Adrenal gland (tissue), 9 donors: ENCODE measurements at regions not wholly inside any gene's neighbourhood (a gene's known extent, or its start where the extent isn't known, plus 50 kb on each side); places are given as distances from the start of the nearest gene placed in this dataset.

Source experiments
- DNase-seq, 7 donors: peaks; one replicate each; pipeline ENCODE4 v3.0.0-alpha.2; 2019 to 2020
- H3K27ac ChIP-seq, 5 donors: fragments of 200-600 bp; sonication (generic) in 4 of 5; 1 replicate in 3 of 5; 2 replicates in 2 of 5; pipeline versions ENCODE4 v1.5.1 to v1.8.0; 2016 to 2020; ENCODE audit warnings: mild to moderate bottlenecking in 1 of 5
- H3K27me3 ChIP-seq: fragments of 200-600 bp; 2 replicates; pipeline ENCODE4 v1.8.0; 2021
- H3K36me3 ChIP-seq, 2 donors: fragments of 200-600 bp; replicated peaks in 1 of 2; 1 replicate in 1 of 2; 2 replicates in 1 of 2; pipeline versions ENCODE4 v1.5.1 to v1.8.0; 2018 to 2022
- H3K4me1 ChIP-seq, 2 donors: fragments of 200-600 bp; replicated peaks in 1 of 2; 1 replicate in 1 of 2; 2 replicates in 1 of 2; pipeline versions ENCODE4 v1.5.1 to v1.8.0; 2018 to 2021
- H3K4me3 ChIP-seq, 4 donors: fragments of 200-600 bp; sonication (generic) in 3 of 4; one replicate each; pipeline ENCODE4 v1.5.1; 2016 to 2018
- H3K9me3 ChIP-seq, 3 donors: fragments of 200-600 bp; sonication (generic) in 1 of 3; replicated peaks in 1 of 3; 1 replicate in 2 of 3; 2 replicates in 1 of 3; pipeline versions ENCODE4 v1.5.1 to v1.8.0; 2016 to 2021
- CTCF ChIP-seq, 6 experiments: fragments of 450-650 bp in 4 of 6; fragments of 200-600 bp in 2 of 6; sonication (generic) in 1 of 6; IDR thresholded peaks; 1 replicate in 5 of 6; 2 replicates in 1 of 6; pipeline versions ENCODE4 v1.5.1 to v1.8.0; 2016 to 2021; ENCODE audit warnings: antibody characterized with exemption in 6 of 6, mild to moderate bottlenecking in 2 of 6, moderate library complexity in 1 of 6
- POLR2A ChIP-seq, 2 donors: fragments of 450-650 bp; IDR thresholded peaks; one replicate each; pipeline ENCODE4 v1.6.1; 2017; ENCODE audit warnings: antibody characterized with exemption in 2 of 2, mild to moderate bottlenecking in 2 of 2, moderate library complexity in 1 of 2
- WGBS, 4 donors: extraction: QIAGEN DNeasy Blood & Tissue Kit in 2 of 4; methylation state at CpG; one replicate each; pipeline versions ENCODE4 v1.1.5 to v1.1.7; 2013 to 2017; 5-methylcytosine and 5-hydroxymethylcytosine counted together
- intact Hi-C, 2 donors: fragments of 100-400 bp; cut with DNase I; formaldehyde crosslinking; loops; one replicate each; pipeline versions ENCODE4 v1.14.1 to v1.15.0; 2022 to 2023
- donor health status: healthy with polysubstance abuse.
- donor health status: Bipolar disorder and iron deficiency.
- donor health status: DM: yes; HTN: yes; CAD: no.
- donor health status: DM: no; HTN: no; CAD: no.
- donor health status: DM: no; HTN: no; CAD: no.

- DNase-seq: no peak
- 94 to 99% (median 97%) methylated on average over 3 of the region's 3 CpGs for WGBS, 4 donors
- Histone ChIP-seq H3K36me3 (no peaks in the 10 kb centered on the region), H3K27ac (no peak overlapping the region), H3K27me3 (no peaks in the 10 kb centered on the region), H3K9me3 (no peaks in the 10 kb centered on the region), H3K4me1 (no peaks in the 10 kb centered on the region), H3K4me3 (no peak overlapping the region)
- intact Hi-C loops: no loop called here
- no peak for TF ChIP-seq CTCF (IDR thresholded peaks at IDR 0.05)
- no peak for TF ChIP-seq POLR2A (IDR thresholded peaks at IDR 0.05)
Observed at GRCh38 chr2:185952100-185952499, 213.5 kb downstream of the FSIP2 start.

GRCh38 chr2:185954389-185954788 lies 215.8 kb downstream of the FSIP2 start:
- DNase-seq: no peak
- Histone ChIP-seq H3K4me3 (no peak overlapping the region), H3K4me1 (no peaks in the 10 kb centered on the region), H3K9me3 (no peaks in the 10 kb centered on the region), H3K27me3 (no peaks in the 10 kb centered on the region), H3K27ac (no peak overlapping the region), H3K36me3 (no peaks in the 10 kb centered on the region)
- 80 to 88% (median 84%) methylated on average over 2 of the region's 2 CpGs for WGBS, 4 donors
- intact Hi-C loops: no loop called here
- TF ChIP-seq POLR2A (IDR thresholded peaks at IDR 0.05) (no peak), CTCF (IDR thresholded peaks at IDR 0.05) (no peak)

- intact Hi-C loops: no loop called here
- TF ChIP-seq POLR2A (IDR thresholded peaks at IDR 0.05) (no peak), CTCF (IDR thresholded peaks at IDR 0.05) (no peak)
- Histone ChIP-seq H3K4me3 (no peak overlapping the region), H3K9me3 (no peaks in the 10 kb centered on the region), H3K27me3 (no peaks in the 10 kb centered on the region), H3K36me3 (no peaks in the 10 kb centered on the region), H3K27ac (no peak overlapping the region), H3K4me1 (no peaks in the 10 kb centered on the region)
- 44 to 94% (median 88%) methylated on average over 1 of the region's 1 CpG for WGBS, 4 donors
- DNase-seq: no peak
Observed at GRCh38 chr2:185955050-185955449, 216.4 kb downstream of the FSIP2 start.

- Histone ChIP-seq H3K27ac (no peak overlapping the region), H3K27me3 (no peaks in the 10 kb centered on the region), H3K9me3 (no peaks in the 10 kb centered on the region), H3K4me3 (no peak overlapping the region), H3K36me3 (no peaks in the 10 kb centered on the region), H3K4me1 (no peaks in the 10 kb centered on the region)
- DNase-seq: no peak
- no peak for TF ChIP-seq CTCF (IDR thresholded peaks at IDR 0.05)
- TF ChIP-seq POLR2A (IDR thresholded peaks at IDR 0.05): no peak
- intact Hi-C loops: no loop called here
- 93 to 99% (median 95%) methylated on average over 5 of the region's 5 CpGs for WGBS, 4 donors
Observed at GRCh38 chr2:185967335-185967734, 228.7 kb downstream of the FSIP2 start.
